Natural killer cell (primary cell): ENCODE measurements at regions not wholly inside any gene's neighbourhood (a gene's known extent, or its start where the extent isn't known, plus 50 kb on each side); places are given as distances from the start of the nearest gene placed in this dataset.

Experiments
- ATAC-seq, 3 donors: fragments of 150-1000 bp in 2 of 3; fragments of 200-7000 bp in 1 of 3; cut with Tn5 transposase; 1 replicate in 1 of 3; 2 replicates in 2 of 3; pipeline ENCODE4 v1.10.0; 2021; ENCODE audit warnings: mild to moderate bottlenecking in 2 of 3, moderate library complexity in 2 of 3
- DNase-seq, 2 donors: peaks; one replicate each; pipeline versions ENCODE4 v3.0.0 to v3.0.0-alpha.2; 2013 to 2021; ENCODE audit warnings: mixed read lengths in 1 of 2
- H3K27ac ChIP-seq: one replicate; pipeline ENCODE4 v1.5.1; 2013; ENCODE audit warnings: mild to moderate bottlenecking, low read length
- H3K27me3 ChIP-seq: one replicate; pipeline ENCODE4 v1.6.1; 2013; ENCODE audit warnings: low read length; ENCODE audit not compliant: control insufficient read depth, insufficient read depth
- H3K36me3 ChIP-seq: one replicate; pipeline ENCODE4 v1.6.1; 2013; ENCODE audit warnings: low read length; ENCODE audit not compliant: control insufficient read depth, insufficient read depth
- H3K4me1 ChIP-seq: one replicate; pipeline ENCODE4 v1.6.1; 2013; ENCODE audit warnings: low read length; ENCODE audit not compliant: control insufficient read depth, insufficient read depth
- H3K4me3 ChIP-seq: one replicate; pipeline ENCODE4 v1.5.1; 2013; ENCODE audit warnings: low read length
- H3K9me3 ChIP-seq: one replicate; pipeline ENCODE4 v1.6.1; 2013; ENCODE audit warnings: low read length; ENCODE audit not compliant: control insufficient read depth, insufficient read depth
- H3K27ac Mint-ChIP-seq, 2 donors: one replicate each; pipeline ENCODE4 v1.8.0; 2022; ENCODE audit warnings: mild to moderate bottlenecking in 2 of 2, mixed read lengths in 2 of 2, moderate library complexity in 1 of 2
- H3K27me3 Mint-ChIP-seq, 2 donors: one replicate each; pipeline ENCODE4 v1.8.0; 2022; ENCODE audit warnings: low read depth in 2 of 2, mixed read lengths in 2 of 2
- H3K36me3 Mint-ChIP-seq: one replicate; pipeline ENCODE4 v1.8.0; 2022; ENCODE audit warnings: mixed read lengths
- H3K4me1 Mint-ChIP-seq, 2 donors: one replicate each; pipeline ENCODE4 v1.8.0; 2022; ENCODE audit warnings: mixed read lengths in 2 of 2
- H3K4me3 Mint-ChIP-seq: one replicate; pipeline ENCODE4 v1.8.0; 2022; ENCODE audit warnings: mild to moderate bottlenecking, moderate library complexity, mixed read lengths
- H3K9me3 Mint-ChIP-seq, 2 donors: one replicate each; pipeline ENCODE4 v1.8.0; 2022; ENCODE audit warnings: mixed read lengths in 2 of 2
- WGBS: methylation state at CpG from one replicate; pipeline ENCODE4 v1.1.7; 2013; ENCODE audit warnings: missing lambda C conversion rate; ENCODE audit not compliant: insufficient coverage; 5-methylcytosine and 5-hydroxymethylcytosine counted together
- intact Hi-C: fragments of 100-400 bp; cut with micrococcal nuclease; formaldehyde crosslinking; loops from one replicate; pipeline ENCODE4 v1.14.2; 2022
- TF ChIP-seq, protein P1 (sequence below): fragments of 200-600 bp; IDR thresholded peaks from one replicate; pipeline ENCODE4 v1.8.0; 2022; ENCODE audit warnings: antibody characterized with exemption

DNA sequence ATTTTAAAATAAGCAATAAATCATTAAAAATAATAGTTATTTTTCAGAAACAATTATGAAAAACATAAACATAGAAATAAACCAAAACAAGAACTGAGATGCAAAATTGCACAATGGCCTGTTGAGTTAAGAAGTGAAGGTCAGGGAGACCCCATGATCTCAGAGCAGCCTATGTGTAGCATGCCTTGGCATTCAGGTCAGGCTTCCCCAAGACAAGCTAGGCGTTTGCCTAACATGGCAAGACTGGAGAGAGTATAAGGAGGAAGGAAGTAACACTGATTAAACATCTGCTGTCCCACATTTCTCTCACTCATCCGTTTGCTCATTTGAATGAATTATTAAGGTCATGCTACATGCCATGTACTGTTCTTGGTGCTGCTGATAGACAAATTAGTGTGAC, 291.8 kb downstream of the TSHZ3 start:
- H3K9me3 ChIP-seq, result no peaks in the 10 kb centered on the region
- H3K27me3 Mint-ChIP-seq, result peaks cover 14 to 16% of the 10 kb centered on the region in 2 donors
- no peak overlapping the region for H3K4me3 ChIP-seq
- H3K36me3 ChIP-seq, result no peaks in the 10 kb centered on the region
- no peaks in the 10 kb centered on the region for H3K36me3 Mint-ChIP-seq
- DNase-seq (no peak), ATAC-seq (no peak)
- TF ChIP-seq, protein P1, sequence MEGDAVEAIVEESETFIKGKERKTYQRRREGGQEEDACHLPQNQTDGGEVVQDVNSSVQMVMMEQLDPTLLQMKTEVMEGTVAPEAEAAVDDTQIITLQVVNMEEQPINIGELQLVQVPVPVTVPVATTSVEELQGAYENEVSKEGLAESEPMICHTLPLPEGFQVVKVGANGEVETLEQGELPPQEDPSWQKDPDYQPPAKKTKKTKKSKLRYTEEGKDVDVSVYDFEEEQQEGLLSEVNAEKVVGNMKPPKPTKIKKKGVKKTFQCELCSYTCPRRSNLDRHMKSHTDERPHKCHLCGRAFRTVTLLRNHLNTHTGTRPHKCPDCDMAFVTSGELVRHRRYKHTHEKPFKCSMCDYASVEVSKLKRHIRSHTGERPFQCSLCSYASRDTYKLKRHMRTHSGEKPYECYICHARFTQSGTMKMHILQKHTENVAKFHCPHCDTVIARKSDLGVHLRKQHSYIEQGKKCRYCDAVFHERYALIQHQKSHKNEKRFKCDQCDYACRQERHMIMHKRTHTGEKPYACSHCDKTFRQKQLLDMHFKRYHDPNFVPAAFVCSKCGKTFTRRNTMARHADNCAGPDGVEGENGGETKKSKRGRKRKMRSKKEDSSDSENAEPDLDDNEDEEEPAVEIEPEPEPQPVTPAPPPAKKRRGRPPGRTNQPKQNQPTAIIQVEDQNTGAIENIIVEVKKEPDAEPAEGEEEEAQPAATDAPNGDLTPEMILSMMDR, result no peak
- no peaks in the 10 kb centered on the region for H3K9me3 Mint-ChIP-seq
- intact Hi-C loops, result no loop called here
- no peaks in the 10 kb centered on the region for H3K27me3 ChIP-seq
- no peaks in the 10 kb centered on the region for H3K4me1 Mint-ChIP-seq
- H3K27ac ChIP-seq, result no peak overlapping the region
- H3K27ac Mint-ChIP-seq, result no peak overlapping the region
- WGBS, result 7% methylated on average over 2 of the region's 2 CpGs
- no peak overlapping the region for H3K4me3 Mint-ChIP-seq
- H3K4me1 ChIP-seq, result no peaks in the 10 kb centered on the region

DNA sequence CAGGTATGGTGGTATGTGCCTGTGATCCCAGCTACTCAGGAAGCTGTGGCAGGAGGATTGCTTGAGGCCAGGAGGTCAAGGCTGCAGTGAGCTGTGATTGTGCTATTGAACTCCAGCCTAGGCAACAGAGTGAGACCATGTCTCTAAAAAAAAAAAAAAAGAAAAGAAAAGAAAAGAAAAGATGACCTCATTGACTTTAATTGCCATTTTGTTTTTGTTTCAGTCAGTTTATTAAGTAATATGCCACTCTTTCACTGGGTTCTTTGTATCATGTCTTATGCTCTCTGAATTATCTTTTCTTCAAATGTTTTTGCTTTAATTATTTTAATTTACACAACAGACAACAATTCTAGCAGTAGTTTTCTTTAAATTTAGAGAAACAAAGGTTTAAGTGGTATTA, 293.8 kb downstream of the TSHZ3 start:
- no peak for ATAC-seq
- Histone ChIP-seq H3K36me3 (no peaks in the 10 kb centered on the region), H3K27me3 (no peaks in the 10 kb centered on the region), H3K4me3 (no peak overlapping the region), H3K27ac (no peak overlapping the region), H3K9me3 (no peaks in the 10 kb centered on the region), H3K4me1 (no peaks in the 10 kb centered on the region)
- TF ChIP-seq, protein P1, result no peak
- Mint-ChIP-seq H3K4me1 (no peaks in the 10 kb centered on the region), H3K27ac (no peak overlapping the region), H3K4me3 (no peak overlapping the region), H3K27me3 (peaks cover 19 to 21% of the 10 kb centered on the region in 2 donors), H3K9me3 (no peaks in the 10 kb centered on the region), H3K36me3 (no peaks in the 10 kb centered on the region)
- DNase-seq, result no peak
- intact Hi-C loops, result loop anchor here (2.0 kb wide), 1 partner anchor 301 kb away; no protein-coding TSS in a partner anchor

DNA sequence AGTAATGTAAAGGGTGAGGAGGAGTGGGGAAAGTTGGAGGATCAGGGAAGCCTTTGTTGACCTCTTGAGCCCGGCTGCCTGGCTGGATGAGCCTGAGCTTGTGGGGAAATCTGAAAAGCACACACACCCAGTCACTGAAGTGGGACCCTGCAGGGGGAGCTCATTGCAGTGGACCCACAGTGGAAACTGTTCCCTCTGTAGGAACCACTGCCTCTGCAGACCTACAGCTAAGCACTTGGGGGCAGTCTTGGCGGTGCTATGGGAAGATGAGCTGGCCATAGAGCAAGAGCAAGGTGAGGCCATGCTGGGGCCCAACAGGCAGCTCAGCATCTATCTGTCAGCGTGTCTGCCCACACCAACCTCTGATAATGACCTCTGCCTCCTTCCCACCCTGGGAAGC, 294.8 kb downstream of the TSHZ3 start:
- Mint-ChIP-seq H3K27me3 (peaks cover 19 to 21% of the 10 kb centered on the region in 2 donors), H3K4me1 (no peaks in the 10 kb centered on the region), H3K9me3 (no peaks in the 10 kb centered on the region), H3K4me3 (no peak overlapping the region), H3K27ac (no peak overlapping the region), H3K36me3 (no peaks in the 10 kb centered on the region)
- peak in 1 of 2 donors; percentile 56 for DNase-seq
- Histone ChIP-seq H3K4me1 (no peaks in the 10 kb centered on the region), H3K9me3 (no peaks in the 10 kb centered on the region), H3K27ac (no peak overlapping the region), H3K27me3 (no peaks in the 10 kb centered on the region), H3K4me3 (no peak overlapping the region), H3K36me3 (no peaks in the 10 kb centered on the region)
- WGBS, result 40% methylated on average over 3 of the region's 3 CpGs
- ATAC-seq, result peak in 2 of 3 donors; percentile 53 to 67
- intact Hi-C loops, result loop anchor here (2.0 kb wide), 1 partner anchor 302 kb away; no protein-coding TSS in a partner anchor
- TF ChIP-seq, protein P1, result peak; percentile 35

DNA sequence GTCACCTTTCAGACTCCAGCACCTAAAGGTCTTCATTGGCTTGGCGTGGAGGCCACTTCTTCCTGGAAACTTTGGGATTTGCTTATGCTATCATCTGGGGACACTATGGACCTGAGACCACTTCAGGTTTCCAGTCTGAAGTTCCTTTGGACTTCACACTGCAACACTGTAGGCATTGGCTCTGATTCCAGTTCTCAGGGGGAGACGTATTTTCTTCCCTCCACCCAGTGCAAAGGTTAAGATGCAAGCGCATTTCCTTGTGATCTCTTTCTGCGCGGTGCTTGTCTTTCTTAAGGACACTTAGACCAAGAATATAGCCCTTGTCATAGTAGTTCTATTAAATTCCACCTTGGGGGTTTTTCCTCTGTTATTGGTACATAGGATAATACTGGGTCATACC, 299.8 kb downstream of the TSHZ3 start:
- 87% methylated on average over 3 of the region's 5 CpGs for WGBS
- no peaks in the 10 kb centered on the region for H3K36me3 ChIP-seq
- DNase-seq, result no peak
- no peaks in the 10 kb centered on the region for H3K27me3 ChIP-seq
- H3K27ac ChIP-seq, result no peak overlapping the region
- no peaks in the 10 kb centered on the region for H3K4me1 ChIP-seq
- intact Hi-C loops, result no loop called here
- Mint-ChIP-seq H3K36me3 (no peaks in the 10 kb centered on the region), H3K4me3 (no peak overlapping the region), H3K27ac (no peak overlapping the region), H3K27me3 (peaks cover 14 to 27% of the 10 kb centered on the region in 2 donors), H3K4me1 (no peaks in the 10 kb centered on the region), H3K9me3 (no peaks in the 10 kb centered on the region)
- no peaks in the 10 kb centered on the region for H3K9me3 ChIP-seq
- no peak for ATAC-seq
- no peak overlapping the region for H3K4me3 ChIP-seq
- TF ChIP-seq, protein P1, result no peak
